Smooth muscle cell (in vitro differentiated cells): ENCODE measurements at regions not wholly inside any gene's neighbourhood (a gene's known extent, or its start where the extent isn't known, plus 50 kb on each side); places are given as distances from the start of the nearest gene placed in this dataset.

ENCODE experiments used
- DNase-seq: peaks from one replicate; lab custom pipeline; 2025; ENCODE audit not compliant: unreplicated experiment; lab: John Stamatoyannopoulos, UW
- H2AFZ ChIP-seq: fragments of 200-600 bp; sonication (generic); 2 replicates; pipeline ENCODE4 v1.6.0; 2016; ENCODE audit warnings: antibody characterized with exemption, low read depth, mild to moderate bottlenecking
- H3F3A ChIP-seq: fragments of 200-600 bp; sonication (generic); 2 replicates; pipeline ENCODE4 v1.6.0; 2017; ENCODE audit warnings: antibody characterized with exemption, low read depth
- H3K27ac ChIP-seq: fragments of 200-600 bp; sonication (generic); 2 replicates; pipeline ENCODE4 v1.5.1; 2016; ENCODE audit warnings: low read depth, mild to moderate bottlenecking
- H3K27me3 ChIP-seq: fragments of 200-600 bp; sonication (generic); 2 replicates; pipeline ENCODE4 v1.6.1; 2016; ENCODE audit warnings: low read depth, mild to moderate bottlenecking
- H3K36me3 ChIP-seq: fragments of 200-600 bp; sonication (generic); 2 replicates; pipeline ENCODE4 v1.5.1; 2016; ENCODE audit warnings: low read depth
- H3K4me1 ChIP-seq: fragments of 200-600 bp; sonication (generic); 2 replicates; pipeline ENCODE4 v1.5.1; 2016; ENCODE audit warnings: low read depth
- H3K4me2 ChIP-seq: fragments of 200-600 bp; sonication (generic); 2 replicates; pipeline ENCODE4 v1.6.0; 2016; ENCODE audit warnings: mild to moderate bottlenecking
- H3K4me3 ChIP-seq: fragments of 200-600 bp; sonication (generic); 2 replicates; pipeline ENCODE4 v1.5.1; 2016; ENCODE audit warnings: mild to moderate bottlenecking
- H3K79me2 ChIP-seq: fragments of 200-600 bp; sonication (generic); 2 replicates; pipeline ENCODE4 v1.6.0; 2016; ENCODE audit warnings: low read depth, mild to moderate bottlenecking
- H3K9ac ChIP-seq: fragments of 200-600 bp; sonication (generic); 2 replicates; pipeline ENCODE4 v1.6.0; 2016; ENCODE audit warnings: low read depth
- H3K9me3 ChIP-seq: fragments of 200-600 bp; sonication (generic); replicated peaks from 2 replicates; pipeline ENCODE4 v1.5.1; 2016; ENCODE audit warnings: low read depth
- H4K20me1 ChIP-seq: fragments of 200-600 bp; sonication (generic); 2 replicates; pipeline ENCODE4 v1.6.0; 2016; ENCODE audit warnings: low read depth
- WGBS: methylation state at CpG from one replicate; pipeline ENCODE4 v1.1.7; 2016; ENCODE audit warnings: low lambda C conversion rate; 5-methylcytosine and 5-hydroxymethylcytosine counted together
- TF ChIP-seq, protein P1 (sequence below): fragments of 200-600 bp; sonication (generic); IDR thresholded peaks from 2 replicates; pipeline ENCODE4 v1.5.1; 2017; ENCODE audit warnings: borderline replicate concordance, mild to moderate bottlenecking, antibody characterized with exemption; ENCODE audit not compliant: insufficient read depth, poor library complexity, severe bottlenecking

DNA sequence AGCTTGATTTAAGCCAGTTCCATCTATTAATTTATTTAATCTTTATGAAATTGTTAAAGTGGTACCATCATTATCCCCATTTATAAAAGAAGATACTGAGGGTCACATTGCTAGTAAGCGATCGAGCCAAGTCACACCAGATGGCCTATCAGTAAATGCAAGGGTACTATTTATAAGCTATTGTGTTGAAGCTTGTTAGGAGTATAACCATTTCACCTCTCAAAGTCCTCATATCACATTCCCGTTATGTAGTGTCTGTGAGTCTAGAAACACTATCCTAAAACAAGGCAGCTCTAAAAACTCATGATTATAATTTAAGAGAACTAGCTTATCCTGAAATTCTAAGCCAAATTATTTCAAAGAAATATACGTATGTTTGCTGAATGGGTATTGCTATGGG, 1161.8 kb downstream of the EFNA5 start:
- TF ChIP-seq, protein P1, sequence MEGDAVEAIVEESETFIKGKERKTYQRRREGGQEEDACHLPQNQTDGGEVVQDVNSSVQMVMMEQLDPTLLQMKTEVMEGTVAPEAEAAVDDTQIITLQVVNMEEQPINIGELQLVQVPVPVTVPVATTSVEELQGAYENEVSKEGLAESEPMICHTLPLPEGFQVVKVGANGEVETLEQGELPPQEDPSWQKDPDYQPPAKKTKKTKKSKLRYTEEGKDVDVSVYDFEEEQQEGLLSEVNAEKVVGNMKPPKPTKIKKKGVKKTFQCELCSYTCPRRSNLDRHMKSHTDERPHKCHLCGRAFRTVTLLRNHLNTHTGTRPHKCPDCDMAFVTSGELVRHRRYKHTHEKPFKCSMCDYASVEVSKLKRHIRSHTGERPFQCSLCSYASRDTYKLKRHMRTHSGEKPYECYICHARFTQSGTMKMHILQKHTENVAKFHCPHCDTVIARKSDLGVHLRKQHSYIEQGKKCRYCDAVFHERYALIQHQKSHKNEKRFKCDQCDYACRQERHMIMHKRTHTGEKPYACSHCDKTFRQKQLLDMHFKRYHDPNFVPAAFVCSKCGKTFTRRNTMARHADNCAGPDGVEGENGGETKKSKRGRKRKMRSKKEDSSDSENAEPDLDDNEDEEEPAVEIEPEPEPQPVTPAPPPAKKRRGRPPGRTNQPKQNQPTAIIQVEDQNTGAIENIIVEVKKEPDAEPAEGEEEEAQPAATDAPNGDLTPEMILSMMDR, result no peak
- Histone ChIP-seq H3F3A (no peaks in the 10 kb centered on the region), H3K27ac (no peak overlapping the region), H3K79me2 (no peaks in the 10 kb centered on the region), H3K9ac (no peak overlapping the region), H3K27me3 (no peaks in the 10 kb centered on the region), H4K20me1 (no peaks in the 10 kb centered on the region), H3K4me1 (no peaks in the 10 kb centered on the region), H3K9me3 (no peaks in the 10 kb centered on the region), H3K36me3 (no peaks in the 10 kb centered on the region), H2AFZ (no peak overlapping the region), H3K4me2 (no peak overlapping the region), H3K4me3 (no peak overlapping the region)
- 86% methylated on average over 4 of the region's 4 CpGs for WGBS
- no peak for DNase-seq

DNA sequence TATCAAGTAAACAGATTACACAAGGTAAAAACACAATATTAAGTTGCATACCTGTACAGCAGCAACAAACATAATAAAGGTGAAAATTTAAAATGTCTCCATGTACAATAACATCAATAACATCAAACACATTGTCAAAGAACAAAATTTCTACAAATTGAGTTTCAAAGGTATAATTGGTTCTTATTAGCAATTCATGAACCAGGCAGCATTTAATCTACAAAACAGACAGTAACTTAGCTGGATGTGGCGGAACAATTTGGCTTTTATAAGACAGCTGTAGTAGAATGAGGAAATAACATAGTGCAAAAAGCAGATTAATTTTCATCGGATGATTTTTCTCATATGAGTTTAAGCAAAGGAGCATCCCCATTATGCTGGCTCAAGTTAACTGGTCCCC, 1176.8 kb downstream of the EFNA5 start:
- 94% methylated on average over 2 of the region's 2 CpGs for WGBS
- no peaks in the 10 kb centered on the region for H4K20me1 ChIP-seq
- H3K4me2 ChIP-seq, result no peak overlapping the region
- H3K9me3 ChIP-seq, result no peaks in the 10 kb centered on the region
- no peaks in the 10 kb centered on the region for H3K79me2 ChIP-seq
- H3K4me3 ChIP-seq, result no peak overlapping the region
- no peak for DNase-seq
- no peak overlapping the region for H3K9ac ChIP-seq
- TF ChIP-seq, protein P1, result no peak
- no peaks in the 10 kb centered on the region for H3F3A ChIP-seq
- H3K27me3 ChIP-seq, result no peaks in the 10 kb centered on the region
- H3K4me1 ChIP-seq, result no peaks in the 10 kb centered on the region
- H3K27ac ChIP-seq, result no peak overlapping the region
- no peaks in the 10 kb centered on the region for H3K36me3 ChIP-seq
- H2AFZ ChIP-seq, result no peak overlapping the region

DNA sequence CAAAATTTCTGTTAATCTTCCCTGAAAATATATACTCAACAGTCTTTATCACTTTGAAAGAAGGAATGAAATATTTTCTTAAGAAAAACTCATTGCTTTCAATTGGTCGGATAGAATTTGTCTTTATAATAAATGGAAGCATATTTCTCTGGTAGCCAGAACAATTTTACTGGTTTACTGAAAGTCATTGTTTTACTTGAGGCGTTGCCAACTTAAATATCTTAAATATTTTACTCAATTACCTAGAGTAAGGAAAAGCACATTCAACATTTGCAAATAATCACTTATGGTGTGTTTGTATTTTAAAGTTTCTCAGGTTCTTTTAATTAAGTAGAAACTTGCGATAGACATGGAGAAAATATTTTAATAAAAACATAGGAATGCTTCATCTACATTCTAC, 1181.7 kb downstream of the EFNA5 start:
- Histone ChIP-seq H4K20me1 (no peaks in the 10 kb centered on the region), H3K9me3 (no peaks in the 10 kb centered on the region), H3K36me3 (no peaks in the 10 kb centered on the region), H3K27me3 (no peaks in the 10 kb centered on the region), H3K27ac (no peak overlapping the region), H3F3A (no peaks in the 10 kb centered on the region), H3K79me2 (no peaks in the 10 kb centered on the region), H3K4me2 (no peak overlapping the region), H3K4me3 (no peak overlapping the region), H2AFZ (no peak overlapping the region), H3K4me1 (no peaks in the 10 kb centered on the region), H3K9ac (no peak overlapping the region)
- TF ChIP-seq, protein P1, result no peak
- 81% methylated on average over 3 of the region's 3 CpGs for WGBS
- no peak for DNase-seq

DNA sequence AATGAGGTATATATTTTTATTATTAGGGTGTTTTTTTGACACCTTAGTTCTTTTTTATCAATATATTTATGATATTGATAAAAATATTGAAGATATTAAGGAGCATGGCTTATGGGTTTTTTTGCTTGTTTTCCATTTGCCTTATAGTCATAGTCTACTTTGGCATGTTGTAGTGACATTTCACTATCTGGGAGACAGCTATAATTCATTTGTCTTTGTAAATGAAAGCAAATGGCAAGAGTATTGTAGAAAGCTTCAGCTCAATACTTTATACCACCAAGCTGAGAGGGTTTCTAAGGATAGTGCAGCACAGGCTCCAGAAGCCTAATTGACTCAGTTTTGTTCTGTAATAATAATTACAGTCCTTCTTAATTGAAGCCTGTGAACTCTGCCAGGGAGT, 1182.3 kb downstream of the EFNA5 start:
- TF ChIP-seq, protein P1, result no peak
- H3K9me3 ChIP-seq, result no peaks in the 10 kb centered on the region
- H2AFZ ChIP-seq, result no peak overlapping the region
- no peak overlapping the region for H3K27ac ChIP-seq
- H3K27me3 ChIP-seq, result no peaks in the 10 kb centered on the region
- H3K4me1 ChIP-seq, result no peaks in the 10 kb centered on the region
- no peak overlapping the region for H3K9ac ChIP-seq
- H4K20me1 ChIP-seq, result no peaks in the 10 kb centered on the region
- H3K4me3 ChIP-seq, result no peak overlapping the region
- no peaks in the 10 kb centered on the region for H3F3A ChIP-seq
- DNase-seq, result no peak
- no peaks in the 10 kb centered on the region for H3K79me2 ChIP-seq
- H3K36me3 ChIP-seq, result no peaks in the 10 kb centered on the region
- no peak overlapping the region for H3K4me2 ChIP-seq
